DMS 273 treated with DMSO at 0.1 percent for 48 hours (cell line): ENCODE measurements at regions not wholly inside any gene's neighbourhood (a gene's known extent, or its start where the extent isn't known, plus 50 kb on each side); places are given as distances from the start of the nearest gene placed in this dataset.

Experiments used
- DNase-seq: peaks from one replicate; lab custom pipeline; 2025; lab: John Stamatoyannopoulos, UW

DNA sequence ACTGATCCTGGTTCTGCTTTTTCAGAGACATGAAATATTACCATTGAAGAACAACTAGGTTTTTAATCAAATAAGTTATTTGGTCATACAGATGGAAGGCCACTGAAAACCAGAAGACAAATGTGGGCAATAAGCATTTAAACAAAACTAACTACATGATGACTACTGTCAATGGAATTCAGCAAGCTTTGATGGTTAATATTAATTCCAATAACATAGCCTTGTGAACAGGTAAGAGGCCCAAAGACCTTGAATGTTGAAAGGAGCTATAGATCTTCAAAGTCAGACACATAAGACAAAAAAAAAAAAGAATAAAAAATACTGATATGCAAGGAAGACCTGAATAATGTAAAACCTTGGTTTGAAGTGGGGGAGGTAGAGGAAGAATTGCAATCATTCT, 1955.6 kb upstream of the CELF4 start:
- DNase-seq, result no peak

DNA sequence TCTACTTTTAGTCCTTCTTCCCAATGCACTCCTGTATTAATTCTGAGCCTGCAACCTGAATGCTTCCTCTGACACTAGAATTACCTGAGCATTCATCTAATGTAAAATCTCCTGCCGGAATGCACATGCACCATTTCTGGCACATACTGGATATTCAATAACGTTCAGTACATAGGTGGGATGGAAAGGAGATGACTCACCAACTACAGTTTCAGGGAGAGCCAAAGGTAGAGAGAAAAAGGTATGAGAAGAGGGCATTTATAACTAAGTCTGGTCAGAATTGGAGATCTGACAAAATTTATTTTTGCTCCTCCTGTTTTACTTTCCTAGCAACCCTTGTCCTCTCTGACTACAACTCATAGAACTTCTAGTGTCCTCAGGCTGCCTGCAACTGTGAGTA, 1954.1 kb upstream of the CELF4 start:
- no peak for DNase-seq

DNA sequence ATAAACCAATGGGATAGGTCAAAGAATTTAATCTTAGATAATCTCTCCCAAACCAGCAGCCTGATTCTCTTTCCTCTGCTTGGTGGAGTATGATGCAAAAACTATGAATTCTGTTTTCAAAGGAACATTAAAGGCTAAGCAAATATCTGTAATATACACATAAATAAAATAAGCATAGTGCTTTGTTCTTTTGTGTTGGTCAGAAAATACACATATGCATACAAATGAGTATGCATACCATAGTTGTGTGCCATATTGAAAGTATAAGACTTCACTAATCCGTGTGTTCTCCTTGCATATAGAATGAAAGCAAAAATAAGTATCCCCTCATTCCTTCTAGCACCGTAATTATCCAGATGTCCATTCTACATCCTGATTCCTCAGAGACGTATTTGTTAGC, 1949.7 kb upstream of the CELF4 start:
- no peak for DNase-seq

DNA sequence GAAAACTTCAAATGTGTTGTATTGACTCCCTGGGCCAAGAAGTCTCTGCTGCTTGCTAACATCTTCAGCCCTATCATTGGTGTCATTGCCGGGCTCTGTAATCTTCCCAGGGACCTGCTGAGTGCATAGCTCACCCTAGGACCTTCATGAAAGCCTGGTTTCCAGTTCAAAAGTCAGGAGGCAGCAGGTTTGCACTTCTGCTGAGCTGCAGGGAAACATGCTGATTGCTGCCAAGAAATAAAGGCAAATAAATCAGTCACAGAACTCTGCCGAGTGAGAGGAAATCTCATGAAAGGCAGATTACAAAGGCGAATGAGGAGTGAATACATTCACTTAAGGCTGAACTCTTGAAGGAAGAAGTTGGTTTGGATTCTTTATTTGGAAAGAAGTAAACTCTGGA, 1947.6 kb upstream of the CELF4 start:
- no peak for DNase-seq

DNA sequence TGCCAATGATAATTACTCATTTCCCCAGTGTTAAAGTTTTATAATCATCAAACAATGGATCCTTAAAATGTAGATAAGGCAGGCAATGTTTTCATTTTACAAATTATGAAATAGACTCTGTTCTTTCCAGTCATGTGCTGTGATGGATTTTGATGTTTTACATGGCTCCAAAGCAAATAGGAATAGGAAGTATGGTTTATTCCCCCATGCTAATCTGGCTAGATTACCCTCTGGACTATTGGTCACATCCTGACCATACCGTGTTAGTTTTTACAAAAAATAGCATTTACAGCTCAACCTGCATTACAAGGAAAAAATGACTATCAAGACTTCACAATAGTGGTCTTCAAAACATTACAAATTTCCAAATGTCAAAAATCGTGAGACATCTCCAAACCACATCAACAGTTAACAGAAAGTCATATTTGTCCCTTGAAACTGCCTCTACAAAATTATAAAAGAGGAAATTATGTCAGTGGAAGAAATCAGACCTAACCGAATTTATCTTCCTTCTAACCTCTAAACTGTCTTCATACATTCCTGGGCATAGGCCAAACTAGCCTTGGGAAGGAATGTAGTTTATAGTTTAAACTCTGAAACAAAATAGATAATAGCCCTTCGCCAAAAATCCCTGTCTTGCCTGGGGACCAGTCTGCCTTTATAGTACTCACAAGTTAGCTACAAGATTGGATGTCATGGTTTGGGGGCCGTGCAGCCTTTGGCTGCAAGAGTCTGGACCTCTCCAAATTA, 1941.2 kb upstream of the CELF4 start:
- DNase-seq, result no peak

DNA sequence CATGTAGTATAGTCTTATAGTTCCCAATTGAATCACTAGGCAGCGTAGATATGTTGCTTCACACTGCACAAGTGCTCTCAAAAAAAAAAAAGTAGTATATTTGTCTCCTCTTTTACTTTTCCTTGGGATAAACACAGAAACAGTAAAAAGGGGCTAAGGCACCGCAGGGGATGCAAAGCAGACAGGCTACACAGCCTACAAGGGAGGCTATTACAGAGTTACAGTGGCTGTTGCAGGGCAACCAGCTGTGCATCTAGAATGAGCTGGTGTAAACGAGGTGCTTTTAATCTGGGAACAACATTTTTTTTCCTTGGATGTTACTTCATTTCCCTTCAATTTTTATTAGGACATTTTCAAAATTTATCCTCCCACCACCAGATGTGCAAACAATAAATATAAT, 1934.7 kb upstream of the CELF4 start:
- DNase-seq, result no peak

DNA sequence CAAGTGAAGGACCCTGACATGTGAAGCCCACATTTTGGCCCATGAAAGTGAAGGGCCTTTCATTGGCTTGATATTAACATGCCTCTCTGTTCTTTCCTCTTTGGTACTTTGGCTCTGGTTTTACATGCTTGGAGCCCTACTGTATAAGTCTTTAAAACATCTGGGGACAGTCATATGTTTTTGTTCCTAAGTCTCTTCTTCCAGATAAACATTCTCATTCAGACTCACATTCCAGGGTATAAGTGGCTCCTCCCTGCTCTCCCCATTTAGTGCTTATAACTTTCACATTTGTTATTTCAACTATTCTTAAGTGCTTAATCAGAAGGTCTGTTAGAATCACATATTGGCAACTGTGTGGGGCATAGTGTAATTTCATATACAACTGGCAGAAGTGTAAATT, 1932.2 kb upstream of the CELF4 start:
- no peak for DNase-seq

DNA sequence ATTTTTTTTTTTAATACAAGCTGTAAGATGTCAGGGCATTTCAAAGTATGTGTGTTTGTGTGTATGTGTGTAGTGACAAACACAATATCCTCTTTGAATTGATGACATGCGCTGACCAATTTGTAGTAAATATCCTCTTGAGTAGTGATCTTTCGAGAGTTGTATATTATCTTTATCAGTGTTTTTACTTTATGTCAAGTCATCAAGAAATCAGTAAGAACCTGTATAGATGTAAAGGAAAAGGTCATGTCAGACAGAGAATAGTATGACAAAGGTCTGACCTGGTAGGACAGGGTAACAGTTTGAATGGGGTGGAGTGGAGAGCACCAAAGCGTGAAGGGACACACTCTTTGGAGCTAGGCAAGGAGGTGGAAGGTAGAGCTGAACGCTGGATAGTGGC, 1931.4 kb upstream of the CELF4 start:
- DNase-seq, result no peak

DNA sequence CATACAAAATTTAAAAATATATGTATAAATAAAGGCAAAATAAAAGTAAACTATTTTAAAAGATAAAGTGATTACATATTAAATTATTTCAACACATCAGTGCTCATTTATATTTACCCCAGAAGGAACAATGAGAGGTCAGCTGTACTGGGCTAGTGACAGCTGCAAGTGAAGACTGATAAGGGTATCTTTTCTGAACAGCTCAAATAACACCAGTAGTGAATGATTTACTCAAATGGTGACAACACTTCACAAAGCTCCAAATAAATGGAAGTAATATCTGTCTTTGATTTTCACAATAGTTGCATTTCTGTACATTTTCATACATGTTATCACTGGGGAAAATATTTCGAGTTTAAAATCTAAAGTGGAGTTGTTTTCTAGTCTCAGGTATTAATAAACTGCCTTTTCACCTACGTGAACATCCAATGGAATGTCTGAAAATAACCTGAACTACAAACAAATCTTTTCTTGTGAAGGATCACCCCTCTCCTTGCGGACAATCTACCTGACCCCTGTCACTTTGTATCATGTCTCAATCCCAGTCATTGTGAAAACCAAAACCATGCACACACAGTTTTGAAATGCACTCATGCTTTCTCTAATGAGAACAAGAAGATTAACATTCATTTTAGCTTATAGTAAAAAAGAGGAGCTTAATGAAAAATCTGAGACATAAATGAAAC, 1928.8 kb upstream of the CELF4 start:
- DNase-seq, result no peak

DNA sequence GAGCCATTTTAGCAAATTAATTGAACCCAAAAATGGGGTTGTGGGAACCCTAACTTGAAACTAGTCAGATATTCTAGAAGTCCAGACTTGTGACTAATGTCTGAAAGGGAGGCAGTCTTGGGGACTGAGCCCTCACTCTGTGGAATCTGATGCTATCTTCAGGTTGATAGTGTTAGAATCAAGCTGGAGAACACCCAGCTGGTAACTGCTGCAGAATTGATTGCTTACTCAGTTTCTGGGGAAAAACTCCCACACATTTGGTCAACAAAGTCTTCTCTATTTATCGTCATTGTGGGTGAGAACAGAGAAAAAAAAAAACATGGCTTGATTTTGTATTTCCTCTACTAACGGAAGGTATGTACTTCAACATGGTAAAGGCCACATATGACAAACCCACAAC, 1925.8 kb upstream of the CELF4 start:
- DNase-seq, result no peak

DNA sequence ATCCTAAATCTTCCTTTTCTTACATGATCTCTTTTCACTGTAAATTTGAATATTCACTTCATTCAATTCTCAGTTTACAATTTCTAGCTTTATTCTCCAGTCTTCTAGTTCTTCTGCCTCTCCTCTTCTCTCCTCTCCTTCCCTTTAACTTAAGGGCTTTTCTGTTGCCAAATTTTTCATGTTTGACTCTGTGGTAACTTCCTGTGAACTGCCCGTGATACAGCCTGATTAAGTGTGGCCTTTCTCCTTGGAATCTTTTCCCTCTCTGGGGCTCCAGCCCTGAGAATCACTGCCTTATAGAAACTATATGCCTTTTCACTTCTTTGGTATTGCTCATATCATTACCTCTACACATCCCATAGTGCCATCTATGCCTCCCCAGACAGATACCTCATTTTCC, 1923.8 kb upstream of the CELF4 start:
- DNase-seq, result no peak

DNA sequence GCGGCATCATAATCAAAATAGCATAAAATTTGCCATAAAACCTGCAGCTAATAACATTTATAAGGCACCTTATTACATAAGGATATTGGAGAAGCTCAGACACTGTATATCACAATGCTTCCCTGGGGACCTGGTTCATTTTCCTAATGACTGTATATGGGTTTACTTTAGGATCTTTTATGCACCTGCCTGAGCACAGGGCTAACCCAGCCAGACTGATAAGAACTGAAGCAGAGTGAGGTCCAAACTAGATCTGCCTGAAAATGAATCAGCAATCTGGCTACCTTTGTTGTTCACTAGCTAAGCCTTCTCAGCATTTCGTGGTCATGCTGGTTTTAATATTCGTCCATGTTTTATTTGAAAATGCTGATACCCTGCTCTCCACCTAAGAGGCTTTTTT, 1922.3 kb upstream of the CELF4 start:
- no peak for DNase-seq

DNA sequence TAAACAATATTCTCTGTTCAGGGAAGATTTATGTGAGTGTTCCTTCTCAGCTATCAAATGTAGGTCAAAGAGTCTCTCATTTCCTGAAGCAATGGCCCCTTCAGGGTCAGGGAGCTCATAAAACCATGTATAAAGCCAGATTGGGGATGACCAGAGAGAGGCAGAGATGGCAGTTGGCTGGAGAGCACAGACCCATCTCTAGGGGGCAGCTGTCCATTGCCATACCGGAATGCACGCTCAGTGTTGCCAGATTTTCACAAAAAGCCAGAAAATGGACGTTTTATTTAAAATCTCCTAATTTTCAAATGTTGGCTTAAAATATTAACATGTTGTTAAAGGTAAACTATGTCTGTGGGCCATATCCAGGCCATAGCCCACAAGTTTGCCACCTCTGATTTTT, 1920.7 kb upstream of the CELF4 start:
- DNase-seq, result no peak

DNA sequence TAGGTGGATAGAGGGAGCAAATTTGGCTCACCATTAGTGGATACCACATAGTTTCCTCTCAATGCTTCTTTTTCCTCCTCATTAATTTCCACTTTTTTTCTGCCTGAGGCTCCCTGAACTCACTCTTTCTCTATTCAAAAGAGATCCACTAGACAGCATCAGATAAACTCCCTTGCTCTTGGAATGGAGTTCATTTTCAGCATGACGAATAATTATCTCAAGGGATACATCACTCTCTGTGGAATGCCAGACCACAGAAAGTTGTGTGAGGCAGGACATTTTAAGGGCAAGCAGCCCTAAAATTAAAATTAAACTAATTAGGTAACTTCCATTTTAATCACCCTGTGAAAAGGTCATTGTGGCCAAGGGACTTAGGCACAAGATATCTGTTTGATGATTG, 1920.1 kb upstream of the CELF4 start:
- no peak for DNase-seq

DNA sequence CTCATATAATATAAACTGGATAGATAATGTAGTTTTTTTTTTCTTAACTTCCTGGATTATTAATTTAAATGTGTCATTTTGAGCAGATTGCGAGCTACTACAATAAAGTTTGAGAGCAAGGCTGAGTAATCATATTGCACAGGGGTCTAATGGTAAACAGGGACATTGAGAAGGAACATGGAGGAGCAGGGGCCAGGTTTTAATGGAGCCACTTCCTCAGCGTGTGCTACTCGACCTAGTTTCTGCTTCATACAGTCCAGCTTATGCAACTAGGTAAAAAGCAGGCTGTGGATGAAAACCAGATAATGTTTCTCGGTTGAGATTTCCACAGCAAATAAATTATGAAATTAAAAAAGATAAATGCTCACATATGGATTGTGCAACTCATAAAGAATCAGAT, 1915.7 kb upstream of the CELF4 start:
- DNase-seq, result no peak

DNA sequence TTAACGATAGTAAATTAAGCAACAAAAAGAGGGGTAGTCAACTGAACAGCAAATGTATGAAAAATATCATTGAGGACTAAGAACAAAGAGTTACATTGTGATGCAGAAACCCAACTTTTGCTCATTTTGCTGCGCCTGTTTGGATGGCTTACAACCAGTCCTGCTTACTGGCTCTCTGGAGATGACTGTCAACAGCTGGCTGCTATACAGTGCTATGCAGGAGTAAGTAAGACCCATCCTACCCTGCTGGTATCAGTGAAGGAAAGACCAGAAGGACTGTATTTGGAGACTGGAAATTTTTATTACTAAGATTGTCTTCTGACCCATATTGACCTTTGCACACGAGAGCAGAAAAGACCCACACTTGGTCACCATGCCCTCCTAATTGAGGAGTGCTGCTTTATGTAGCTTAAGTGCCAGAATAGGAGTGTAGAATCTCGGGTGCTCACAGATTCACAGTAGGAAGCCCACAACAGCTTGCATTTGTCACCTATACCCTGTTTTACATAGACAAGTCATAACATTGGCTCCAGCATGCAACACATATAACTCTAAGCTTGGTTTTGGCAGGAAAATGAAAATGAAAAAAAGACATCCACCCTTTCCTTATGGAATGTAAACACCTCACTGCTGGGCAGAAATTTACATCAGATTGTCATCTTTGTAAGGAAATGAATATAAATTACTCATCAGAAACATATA, 1915.0 kb upstream of the CELF4 start:
- no peak for DNase-seq

DNA sequence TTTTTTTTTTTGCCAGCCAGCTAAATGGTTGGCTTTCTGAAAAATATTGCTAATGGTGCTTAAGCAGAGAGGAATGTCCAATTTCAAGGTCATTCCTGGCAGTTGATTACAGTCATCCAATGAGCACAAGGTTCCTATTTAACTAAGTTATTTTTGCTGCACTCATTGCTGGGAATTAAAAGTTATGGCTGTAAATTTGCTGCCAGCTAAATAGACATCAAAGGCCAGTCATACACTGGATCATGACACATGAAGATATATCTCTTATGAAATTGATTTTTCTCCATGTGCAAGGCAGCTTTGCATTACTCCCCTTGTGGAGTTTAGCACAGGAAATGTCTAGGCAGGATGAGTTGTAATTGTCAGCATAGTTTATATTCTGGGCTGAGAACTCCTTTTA, 1898.4 kb upstream of the CELF4 start:
- DNase-seq, result no peak

DNA sequence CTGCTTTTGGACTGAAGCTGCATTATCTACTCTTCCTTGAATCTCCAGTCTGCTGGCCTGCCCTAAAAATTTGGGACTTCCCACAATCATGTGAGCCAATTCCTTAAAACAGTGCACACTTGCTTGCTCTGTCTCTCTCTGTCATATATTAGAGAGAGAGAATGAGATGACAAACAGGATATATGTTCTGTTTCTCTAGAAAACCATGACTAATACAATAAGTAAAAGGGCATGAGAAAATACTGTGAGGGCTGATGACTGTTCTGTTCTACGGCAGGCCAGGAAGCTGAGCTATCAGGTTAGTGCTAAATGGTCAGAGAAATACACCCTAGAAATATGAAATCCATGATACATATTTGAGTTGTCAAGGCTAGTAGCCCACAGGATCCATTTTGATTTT, 1896.8 kb upstream of the CELF4 start:
- no peak for DNase-seq

DNA sequence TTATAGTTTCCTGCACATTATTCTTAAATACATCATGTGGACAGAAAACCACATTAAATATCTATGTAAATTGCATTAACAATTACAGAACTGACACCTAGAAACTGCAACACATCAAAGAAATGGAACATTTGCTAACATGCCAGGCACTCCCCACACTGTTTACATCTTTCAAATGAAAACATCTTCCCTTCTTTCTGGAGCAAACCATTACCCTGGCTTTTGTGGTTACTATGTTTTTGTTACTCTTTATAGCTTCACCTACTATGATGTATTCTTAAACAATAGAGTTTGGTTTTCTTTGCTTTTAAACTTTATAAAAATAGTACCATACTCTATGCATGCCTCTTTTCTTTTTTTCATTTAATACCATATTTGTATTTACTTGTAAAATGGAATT, 1894.5 kb upstream of the CELF4 start:
- no peak for DNase-seq

DNA sequence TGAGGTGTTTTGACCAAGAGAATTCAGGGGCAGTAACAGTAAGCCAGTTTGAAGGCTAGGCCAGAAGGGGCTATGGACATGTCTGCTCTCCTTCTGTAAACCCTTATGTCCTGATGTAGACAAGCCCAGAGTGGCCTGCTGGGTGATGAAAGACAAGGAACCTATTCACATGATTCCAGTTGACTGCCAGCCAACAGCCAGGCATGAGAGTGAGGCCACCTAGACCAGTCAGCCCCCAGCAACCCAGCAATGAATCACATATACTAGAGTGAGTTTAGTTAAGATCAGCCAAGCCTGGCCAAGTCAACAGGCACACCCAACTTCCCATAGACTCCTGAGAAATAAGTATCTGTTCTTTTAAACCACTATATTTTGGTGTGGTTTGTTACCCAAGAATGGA, 1889.7 kb upstream of the CELF4 start:
- no peak for DNase-seq

DNA sequence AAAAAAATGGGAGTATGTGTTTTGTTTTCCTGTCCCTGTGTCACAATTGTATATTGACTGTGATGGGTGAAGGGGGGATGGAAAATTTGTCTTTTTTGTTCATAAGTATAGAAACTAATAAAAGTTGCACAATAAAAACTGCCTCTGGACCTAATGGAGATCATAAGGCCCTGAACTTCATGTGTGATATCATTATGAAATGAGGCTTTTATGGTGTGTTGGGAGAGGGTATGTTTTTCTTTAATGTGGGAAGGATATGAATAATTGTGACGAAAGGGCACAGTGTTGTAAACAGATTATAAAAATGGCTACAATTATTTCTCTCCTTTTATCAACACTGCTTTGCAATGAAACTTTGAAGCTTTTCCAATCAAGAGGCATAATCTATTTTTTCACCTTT, 1889.3 kb upstream of the CELF4 start:
- no peak for DNase-seq

DNA sequence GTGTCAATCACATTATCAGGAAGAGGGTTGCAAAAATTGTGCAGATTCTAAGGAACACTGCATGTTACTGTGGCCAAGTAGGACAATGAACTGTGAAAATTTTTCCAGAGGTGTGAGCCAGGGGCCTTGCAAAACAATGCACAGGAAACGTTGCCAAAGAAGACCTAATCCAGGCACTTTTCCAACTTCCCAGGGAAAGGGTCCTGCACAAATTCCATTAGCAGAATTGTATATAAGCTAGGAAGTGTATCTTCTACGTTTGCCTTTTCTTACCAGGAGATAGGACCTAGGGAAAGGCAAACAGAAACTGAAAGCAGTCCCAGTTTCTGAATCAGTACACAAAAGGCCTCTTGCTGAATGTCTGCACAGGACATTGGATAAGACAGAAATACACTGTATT, 1888.3 kb upstream of the CELF4 start:
- no peak for DNase-seq

DNA sequence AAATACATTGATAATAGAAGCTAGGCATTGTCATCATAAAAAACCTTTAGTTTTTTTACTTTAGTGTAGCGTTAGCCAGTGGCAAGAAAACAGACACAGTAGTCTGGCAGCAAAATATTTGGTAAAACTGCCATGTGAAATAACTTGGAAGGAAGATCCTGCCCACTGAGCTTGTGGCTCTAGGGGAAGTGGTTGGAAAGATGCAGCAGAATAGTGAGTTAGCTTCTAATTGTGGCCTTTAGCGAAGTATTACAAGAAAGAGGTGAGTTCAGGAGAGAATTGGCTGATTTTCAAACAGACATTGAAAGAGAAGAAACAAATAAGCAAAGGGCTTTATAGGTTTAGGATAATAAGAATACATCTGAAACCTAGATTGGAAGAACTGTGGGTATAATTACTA, 1887.8 kb upstream of the CELF4 start:
- no peak for DNase-seq

DNA sequence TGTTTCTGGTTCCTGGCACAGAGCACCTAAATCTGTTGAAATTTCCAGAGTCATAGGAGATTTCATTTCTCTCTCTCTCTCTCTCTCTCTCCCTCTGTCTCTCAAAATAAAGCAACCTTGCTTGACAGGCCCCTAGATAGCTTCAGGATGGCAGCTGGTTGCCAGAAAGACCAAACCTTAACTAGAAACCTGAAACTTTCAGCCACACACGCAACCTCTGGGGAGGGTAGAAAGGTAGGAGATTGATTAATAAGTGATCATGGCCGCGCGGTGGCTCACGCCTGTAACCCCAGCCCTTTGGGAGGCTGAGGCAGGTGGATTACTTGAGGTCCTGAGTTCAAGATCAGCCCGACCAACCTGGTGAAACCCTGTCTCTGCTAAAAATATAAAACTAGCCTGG, 1885.4 kb upstream of the CELF4 start:
- no peak for DNase-seq
